Middle frontal gyrus (tissue), 1 donor: ENCODE measurements at regions not wholly inside any gene's neighbourhood (a gene's known extent, or its start where the extent isn't known, plus 50 kb on each side); places are given as distances from the start of the nearest gene placed in this dataset.

Experiments used
- DNase-seq: peaks from one replicate; pipeline ENCODE4 v3.0.0-alpha.2; 2015; ENCODE audit warnings: low spot score; ENCODE audit errors: extremely low spot score

DNA sequence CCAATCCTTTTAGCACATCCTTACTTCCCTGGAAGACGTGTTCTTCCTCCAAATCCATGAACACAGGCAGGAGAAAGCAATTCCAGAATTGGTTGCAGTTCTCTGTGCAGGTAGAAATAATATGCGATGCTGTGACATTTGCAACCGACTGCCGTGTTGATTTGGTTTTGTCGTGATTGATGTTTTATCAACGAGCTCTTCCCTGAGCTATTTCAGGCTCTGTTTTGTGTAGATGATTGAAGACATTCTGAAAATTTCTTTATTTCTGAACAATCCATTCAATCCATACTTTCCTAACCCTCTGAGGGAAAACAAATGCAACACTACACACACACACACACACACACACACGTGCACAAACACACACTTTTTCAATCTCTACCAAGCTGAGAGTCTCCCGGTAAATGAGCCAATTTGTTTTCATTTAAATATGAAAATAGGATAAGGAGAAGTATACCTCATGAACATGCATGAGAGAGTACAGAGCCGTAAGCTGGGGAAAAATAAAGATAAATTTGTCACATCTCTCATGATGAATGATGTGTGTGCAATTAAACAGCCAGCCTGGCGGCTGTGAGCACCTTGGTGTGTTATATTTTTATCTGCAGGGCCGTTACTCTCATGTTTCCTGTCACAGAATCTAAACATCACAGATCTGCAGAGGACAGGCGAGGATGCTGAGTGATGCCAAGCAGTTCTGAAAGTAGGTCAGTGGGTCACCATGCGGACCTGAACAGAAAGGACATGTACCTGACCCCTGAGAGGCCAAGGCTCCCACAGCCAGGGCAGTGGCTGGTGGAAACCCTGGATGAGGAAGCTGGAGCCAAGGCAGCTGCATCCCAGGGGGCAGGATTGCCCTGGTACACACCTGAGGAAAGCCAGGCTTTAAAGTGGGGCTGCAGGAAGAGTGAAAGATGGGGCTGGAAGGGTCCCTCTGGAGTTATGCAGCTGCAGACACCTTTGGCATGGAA is 64.8 kb downstream of the PDCL3 start:
- DNase-seq, result no peak

- DNase-seq, result no peak
Observed at GRCh38 chr2:100628506-100628905, 65.7 kb downstream of the PDCL3 start.

DNA sequence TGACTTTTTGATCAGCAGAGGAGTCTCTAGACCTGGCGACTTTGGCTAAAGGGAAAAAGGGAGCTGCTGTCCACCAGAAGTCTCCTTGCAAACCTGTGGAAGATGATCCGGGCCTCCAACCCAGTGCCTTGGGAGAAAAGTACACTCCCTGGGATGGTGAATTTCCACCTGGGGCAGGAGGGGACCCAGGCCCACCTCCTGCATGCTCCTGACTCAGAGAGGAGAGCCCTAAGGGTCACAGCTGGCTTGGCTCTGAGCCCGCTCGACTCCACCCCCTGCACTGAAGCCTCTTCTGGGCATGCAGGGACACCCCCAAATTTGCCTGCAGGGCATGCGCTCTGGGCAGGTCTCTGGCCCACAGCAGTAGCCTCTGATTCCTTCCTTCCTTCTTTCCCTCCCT is 66.5 kb downstream of the PDCL3 start:
- DNase-seq, result no peak

GRCh38 chr2:100630473-100630977 is 67.7 kb downstream of the PDCL3 start:
- DNase-seq, result no peak

DNA sequence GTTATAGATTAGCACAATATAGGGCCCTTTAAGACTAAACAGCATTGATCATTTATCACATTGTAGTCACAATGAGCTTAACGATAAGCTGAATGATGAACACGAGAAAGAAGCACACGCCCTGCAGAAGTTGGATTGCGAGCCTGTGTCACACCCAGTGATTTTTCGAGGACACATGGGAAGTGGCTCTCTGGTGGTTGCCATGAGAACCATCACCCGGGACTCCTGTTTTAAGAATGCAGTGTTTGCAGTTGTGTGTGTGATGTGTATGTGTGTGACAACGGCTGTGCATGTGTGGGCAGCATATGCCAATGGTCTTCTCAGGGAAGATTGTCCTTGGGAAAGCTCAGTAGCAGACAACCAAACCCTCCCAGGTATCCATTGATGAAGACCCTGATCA is 69.2 kb downstream of the PDCL3 start:
- no peak for DNase-seq

DNA sequence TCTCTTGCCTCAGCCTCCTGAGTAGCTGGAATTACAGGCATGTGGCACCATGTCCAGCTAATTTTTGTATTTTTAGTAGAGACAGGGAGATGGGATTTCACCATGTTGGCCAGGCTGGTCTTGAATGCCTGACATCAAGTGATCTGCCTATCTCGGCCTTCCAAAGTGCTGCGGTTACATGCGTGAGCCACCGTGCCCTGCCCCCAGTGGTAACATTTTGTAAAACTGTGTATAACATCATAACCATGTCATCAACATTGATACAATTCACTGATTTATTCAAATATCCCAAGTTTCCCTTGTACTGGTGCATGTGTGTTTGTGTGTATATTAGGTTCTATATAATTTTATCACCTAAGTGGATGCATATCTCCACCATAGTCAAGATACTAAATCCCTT is 70.0 kb downstream of the PDCL3 start:
- no peak for DNase-seq

- DNase-seq, result no peak
Observed at GRCh38 chr2:100639588-100640390, 77.0 kb downstream of the PDCL3 start.

DNA sequence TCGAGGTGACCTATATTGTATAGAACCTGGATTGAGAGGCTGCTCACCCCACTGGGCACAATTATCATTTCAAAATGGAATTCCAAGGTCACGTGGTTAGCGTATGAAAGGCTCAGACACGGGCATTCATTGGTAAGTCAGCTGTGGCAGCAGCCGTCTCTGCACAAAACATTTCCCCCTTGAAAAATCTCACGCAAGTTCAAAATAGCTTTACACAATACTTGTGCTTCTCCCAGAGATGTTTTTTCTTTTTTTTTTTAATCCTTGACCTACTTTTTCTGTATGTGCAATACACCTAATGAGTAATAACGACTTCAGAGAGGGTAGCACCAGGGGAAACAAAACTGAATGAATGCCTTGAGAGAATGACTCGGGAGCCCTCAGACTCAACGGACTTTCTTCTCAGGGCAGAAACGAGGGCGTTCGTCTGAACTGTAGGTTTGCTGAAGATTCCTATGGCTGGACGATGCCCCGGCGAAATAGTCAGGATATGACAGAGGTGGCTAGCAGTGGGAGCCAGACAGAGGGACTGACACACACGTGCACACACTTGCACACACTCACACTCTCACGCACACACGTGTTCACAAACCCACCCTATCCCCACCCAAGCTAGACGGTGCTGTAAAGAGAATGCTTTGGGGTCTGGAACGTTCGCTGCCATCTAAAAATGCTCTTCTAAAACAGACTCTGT is 77.8 kb downstream of the PDCL3 start:
- DNase-seq, result no peak

- DNase-seq, result no peak
Observed at GRCh38 chr2:100641125-100641435, 78.3 kb downstream of the PDCL3 start.

DNA sequence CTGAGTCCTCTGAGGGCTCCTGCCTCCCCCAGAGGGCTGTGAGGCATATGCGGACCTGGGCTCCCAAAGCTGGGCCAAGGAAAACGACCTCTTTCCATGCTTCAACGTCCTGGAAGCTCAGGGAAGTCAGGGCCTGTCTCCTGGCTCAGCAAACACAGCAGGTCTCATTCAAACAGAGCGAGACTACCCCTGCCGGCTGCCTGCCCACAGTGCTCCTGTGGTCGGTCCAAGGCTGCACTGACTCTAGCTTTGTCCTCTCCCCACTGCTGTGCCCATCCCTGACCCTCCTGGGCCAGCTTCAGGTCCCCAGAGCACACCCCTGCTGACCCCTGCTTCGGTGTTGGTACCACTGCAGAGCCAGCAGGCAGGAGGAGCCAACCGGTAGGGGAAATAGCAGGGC is 79.6 kb downstream of the PDCL3 start:
- no peak for DNase-seq

- DNase-seq, result no peak
Observed at GRCh38 chr2:100643467-100643866, 80.7 kb downstream of the PDCL3 start.

DNA sequence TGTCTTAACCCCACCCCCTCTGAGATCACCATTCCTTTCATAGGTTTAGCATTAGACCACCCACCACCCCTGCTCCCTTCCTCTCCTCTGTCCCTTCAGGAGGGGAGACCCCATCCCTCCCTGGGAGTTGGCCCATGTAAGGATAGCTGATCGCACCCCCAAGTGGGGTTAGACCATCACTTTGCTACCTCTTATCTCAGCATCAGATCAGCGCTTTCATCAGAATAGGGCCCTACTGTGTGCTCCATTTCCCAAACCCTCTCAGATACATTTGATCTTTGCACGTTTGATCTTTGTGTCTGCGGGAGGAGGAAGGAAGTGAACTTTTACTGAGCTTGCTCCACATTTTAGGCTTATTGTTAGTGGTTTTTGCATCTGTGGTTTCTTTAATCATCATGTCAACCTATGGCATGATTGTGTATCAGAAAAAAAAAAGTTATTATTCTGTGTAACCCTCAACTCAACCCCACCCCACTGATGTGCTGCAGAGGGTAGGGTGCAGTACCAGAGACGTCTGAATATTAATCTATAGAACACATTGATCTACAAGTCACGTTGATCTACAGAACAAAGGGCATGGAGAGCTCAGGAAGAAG is 81.2 kb downstream of the PDCL3 start:
- no peak for DNase-seq

GRCh38 chr2:100645695-100646429 is 83.1 kb downstream of the PDCL3 start:
- DNase-seq, result no peak

DNA sequence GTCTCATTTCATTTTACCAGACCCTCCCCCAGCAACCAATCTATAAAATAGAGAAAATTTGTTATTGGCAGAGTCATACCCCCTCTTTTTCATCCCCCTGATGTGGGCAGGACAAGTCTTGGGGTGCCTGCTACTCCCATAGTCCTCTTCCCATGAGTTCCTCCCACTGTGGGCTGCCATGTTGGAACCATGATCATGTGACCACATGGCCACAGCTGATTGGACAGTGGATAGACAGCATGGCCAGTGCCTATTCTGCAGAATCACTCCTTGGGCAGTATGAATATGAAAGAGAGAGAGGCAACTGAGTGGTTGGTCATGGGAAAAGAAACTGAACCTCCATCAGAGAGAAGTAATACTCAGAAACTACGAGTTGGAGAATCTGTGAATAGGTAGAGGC is 84.9 kb downstream of the PDCL3 start:
- no peak for DNase-seq

GRCh38 chr2:100650151-100650550 is 87.4 kb downstream of the PDCL3 start:
- no peak for DNase-seq

- no peak for DNase-seq
Observed at GRCh38 chr2:100653449-100654035, 90.7 kb downstream of the PDCL3 start.

- DNase-seq, result no peak
Observed at GRCh38 chr2:100654611-100655010, 91.8 kb downstream of the PDCL3 start.

DNA sequence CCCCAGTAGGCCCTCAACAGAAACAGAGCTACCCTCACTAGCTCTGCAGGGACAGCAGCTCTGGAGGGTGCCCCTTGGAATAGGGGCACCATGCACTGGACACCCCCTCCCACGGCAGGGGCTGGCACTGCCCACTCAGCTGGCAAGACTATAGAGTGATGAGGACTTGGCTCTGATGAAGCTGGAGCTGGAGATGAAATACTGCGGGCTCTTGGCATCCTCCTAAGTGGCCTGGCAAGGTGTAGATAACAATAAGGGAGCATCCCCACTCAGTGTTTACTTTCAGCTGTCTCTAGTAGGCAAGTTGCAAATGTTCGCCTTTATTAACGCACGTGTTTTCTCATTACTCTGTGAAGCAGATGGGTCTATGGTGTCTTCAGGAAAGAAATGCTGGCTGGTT is 92.7 kb downstream of the PDCL3 start:
- no peak for DNase-seq

- no peak for DNase-seq
Observed at GRCh38 chr2:100655936-100656534, 93.2 kb downstream of the PDCL3 start.

GRCh38 chr2:100658017-100658416 is 95.2 kb downstream of the PDCL3 start:
- no peak for DNase-seq
